Osteocyte (in vitro differentiated cells): ENCODE measurements at regions not wholly inside any gene's neighbourhood (a gene's known extent, or its start where the extent isn't known, plus 50 kb on each side); places are given as distances from the start of the nearest gene placed in this dataset.

Experiments used
- DNase-seq: peaks from one replicate; pipeline ENCODE4 v3.0.0; 2021; ENCODE audit warnings: mixed read lengths; ENCODE audit not compliant: unreplicated experiment; ENCODE audit errors: extremely low spot score
- H3K27ac Mint-ChIP-seq: one replicate; pipeline ENCODE4 v1.8.0; 2021; ENCODE audit warnings: mild to moderate bottlenecking, mixed read lengths; ENCODE audit not compliant: unreplicated experiment
- H3K27me3 Mint-ChIP-seq: one replicate; pipeline ENCODE4 v1.8.0; 2021; ENCODE audit warnings: mixed read lengths; ENCODE audit not compliant: unreplicated experiment
- H3K36me3 Mint-ChIP-seq: one replicate; pipeline ENCODE4 v1.8.0; 2021; ENCODE audit warnings: mixed read lengths; ENCODE audit not compliant: unreplicated experiment
- H3K4me1 Mint-ChIP-seq: one replicate; pipeline ENCODE4 v1.8.0; 2021; ENCODE audit warnings: mixed read lengths; ENCODE audit not compliant: unreplicated experiment
- H3K4me3 Mint-ChIP-seq: one replicate; pipeline ENCODE4 v1.8.0; 2021; ENCODE audit warnings: mild to moderate bottlenecking, moderate library complexity, mixed read lengths; ENCODE audit not compliant: unreplicated experiment
- H3K9me3 Mint-ChIP-seq: one replicate; pipeline ENCODE4 v1.8.0; 2021; ENCODE audit warnings: mixed read lengths; ENCODE audit not compliant: unreplicated experiment
- TF ChIP-seq, protein P1 (sequence below): fragments of 200-600 bp; sonication (generic); IDR thresholded peaks from 2 replicates; pipeline ENCODE4 v1.5.0; 2021; ENCODE audit warnings: antibody characterized with exemption, mild to moderate bottlenecking, moderate library complexity

DNA sequence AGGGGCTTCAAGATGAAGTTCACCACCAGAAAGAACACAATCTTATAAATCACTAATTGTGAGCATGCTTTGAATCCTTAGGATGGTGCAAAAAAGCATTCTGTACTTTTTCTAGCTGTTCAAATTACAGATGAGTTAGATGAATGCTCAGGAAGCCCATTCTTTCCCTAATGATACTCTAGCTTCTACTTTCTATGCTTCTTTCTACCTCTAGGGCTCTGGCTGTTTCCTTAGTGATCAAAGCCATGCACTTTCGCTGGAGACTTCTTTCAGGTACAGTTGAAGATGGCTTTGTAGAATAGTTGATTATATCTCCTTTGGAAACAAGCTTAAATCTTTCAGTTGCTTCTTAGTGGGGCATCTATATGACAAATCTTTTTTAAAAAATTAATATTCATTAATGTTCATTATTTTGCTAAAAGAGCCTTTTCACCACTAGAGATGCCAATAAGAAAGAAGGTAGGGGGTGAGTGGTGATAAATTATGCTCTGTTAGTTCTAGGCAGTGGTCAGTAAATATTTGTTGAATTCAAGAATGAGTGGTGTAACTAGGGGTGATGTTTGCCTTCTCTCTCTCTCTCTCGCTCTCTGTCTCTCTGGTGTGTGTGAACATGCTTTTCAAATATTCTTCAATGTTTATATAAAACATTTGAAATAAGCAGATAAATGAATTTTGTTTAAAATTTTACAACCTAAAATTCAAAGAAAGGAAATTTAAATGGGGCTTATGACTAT, 169.4 kb downstream of the GLUD2 start:
- TF ChIP-seq, protein P1, sequence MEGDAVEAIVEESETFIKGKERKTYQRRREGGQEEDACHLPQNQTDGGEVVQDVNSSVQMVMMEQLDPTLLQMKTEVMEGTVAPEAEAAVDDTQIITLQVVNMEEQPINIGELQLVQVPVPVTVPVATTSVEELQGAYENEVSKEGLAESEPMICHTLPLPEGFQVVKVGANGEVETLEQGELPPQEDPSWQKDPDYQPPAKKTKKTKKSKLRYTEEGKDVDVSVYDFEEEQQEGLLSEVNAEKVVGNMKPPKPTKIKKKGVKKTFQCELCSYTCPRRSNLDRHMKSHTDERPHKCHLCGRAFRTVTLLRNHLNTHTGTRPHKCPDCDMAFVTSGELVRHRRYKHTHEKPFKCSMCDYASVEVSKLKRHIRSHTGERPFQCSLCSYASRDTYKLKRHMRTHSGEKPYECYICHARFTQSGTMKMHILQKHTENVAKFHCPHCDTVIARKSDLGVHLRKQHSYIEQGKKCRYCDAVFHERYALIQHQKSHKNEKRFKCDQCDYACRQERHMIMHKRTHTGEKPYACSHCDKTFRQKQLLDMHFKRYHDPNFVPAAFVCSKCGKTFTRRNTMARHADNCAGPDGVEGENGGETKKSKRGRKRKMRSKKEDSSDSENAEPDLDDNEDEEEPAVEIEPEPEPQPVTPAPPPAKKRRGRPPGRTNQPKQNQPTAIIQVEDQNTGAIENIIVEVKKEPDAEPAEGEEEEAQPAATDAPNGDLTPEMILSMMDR, result no peak

DNA sequence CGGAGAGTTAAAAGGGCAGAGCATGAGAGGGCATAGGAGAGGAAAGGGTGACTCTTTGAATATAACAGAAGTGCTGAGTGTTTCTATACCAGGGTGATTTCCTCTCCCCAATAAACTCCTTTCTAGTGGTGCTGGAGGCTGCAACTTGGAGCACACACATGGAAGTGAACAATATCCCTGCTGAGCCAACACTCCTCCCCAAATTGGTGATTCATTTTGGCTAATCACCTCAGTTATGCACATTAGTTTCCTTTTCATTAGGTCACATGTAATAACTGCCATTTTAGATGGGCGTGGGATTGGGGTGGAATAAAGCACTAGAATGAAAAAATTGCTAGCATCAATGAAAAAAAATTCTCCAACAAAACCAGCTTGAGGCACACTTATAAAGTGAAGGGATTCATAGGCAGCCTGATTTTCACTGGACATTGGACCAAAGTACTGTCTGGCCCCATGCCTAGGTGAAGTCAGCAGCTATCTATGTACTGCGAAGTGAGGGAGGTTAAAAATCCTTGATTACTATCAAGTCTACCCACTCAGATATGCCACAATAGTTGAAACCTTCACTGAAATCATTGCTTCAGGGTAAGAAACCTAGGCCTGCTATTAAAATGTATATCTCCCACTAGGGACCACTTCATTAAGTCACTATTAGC, 174.0 kb downstream of the GLUD2 start:
- H3K27me3 Mint-ChIP-seq, result no peaks in the 10 kb centered on the region
- no peak for DNase-seq
- no peak overlapping the region for H3K27ac Mint-ChIP-seq
- no peaks in the 10 kb centered on the region for H3K36me3 Mint-ChIP-seq
- H3K4me1 Mint-ChIP-seq, result no peaks in the 10 kb centered on the region
- no peak overlapping the region for H3K4me3 Mint-ChIP-seq
- TF ChIP-seq, protein P1, result no peak
- H3K9me3 Mint-ChIP-seq, result peaks cover 5% of the 10 kb centered on the region

More for the DNA sequence above, 169.4 kb downstream of the GLUD2 start:
- no peaks in the 10 kb centered on the region for H3K27me3 Mint-ChIP-seq
- no peaks in the 10 kb centered on the region for H3K36me3 Mint-ChIP-seq
- no peak overlapping the region for H3K27ac Mint-ChIP-seq
- H3K4me1 Mint-ChIP-seq, result no peaks in the 10 kb centered on the region
- peaks cover 4% of the 10 kb centered on the region for H3K9me3 Mint-ChIP-seq
- H3K4me3 Mint-ChIP-seq, result no peak overlapping the region
- no peak for DNase-seq

DNA sequence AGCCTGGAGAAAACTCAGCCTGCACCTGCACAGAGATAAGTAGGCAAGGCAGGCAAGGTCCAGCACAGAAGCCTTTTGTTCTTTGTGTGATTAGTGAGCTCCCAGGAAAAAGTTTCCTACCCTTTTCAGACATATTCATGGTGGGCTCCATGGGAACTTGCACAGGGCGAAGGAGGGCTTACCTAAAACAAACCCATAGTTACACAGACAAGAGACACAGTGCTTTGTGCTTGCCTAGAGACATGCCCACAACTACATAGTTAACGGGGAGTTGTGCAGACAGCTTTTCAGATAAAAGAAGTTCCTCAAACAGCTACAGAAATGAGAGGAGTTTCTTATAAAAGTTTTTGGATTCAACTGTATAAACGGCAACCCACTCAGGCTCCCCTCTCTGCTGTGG, 180.5 kb downstream of the GLUD2 start:
- Mint-ChIP-seq H3K27ac (no peak overlapping the region), H3K4me3 (no peak overlapping the region), H3K27me3 (no peaks in the 10 kb centered on the region), H3K4me1 (no peaks in the 10 kb centered on the region), H3K36me3 (no peaks in the 10 kb centered on the region), H3K9me3 (peaks cover 29% of the 10 kb centered on the region)
- DNase-seq, result no peak
- TF ChIP-seq, protein P1, result no peak

DNA sequence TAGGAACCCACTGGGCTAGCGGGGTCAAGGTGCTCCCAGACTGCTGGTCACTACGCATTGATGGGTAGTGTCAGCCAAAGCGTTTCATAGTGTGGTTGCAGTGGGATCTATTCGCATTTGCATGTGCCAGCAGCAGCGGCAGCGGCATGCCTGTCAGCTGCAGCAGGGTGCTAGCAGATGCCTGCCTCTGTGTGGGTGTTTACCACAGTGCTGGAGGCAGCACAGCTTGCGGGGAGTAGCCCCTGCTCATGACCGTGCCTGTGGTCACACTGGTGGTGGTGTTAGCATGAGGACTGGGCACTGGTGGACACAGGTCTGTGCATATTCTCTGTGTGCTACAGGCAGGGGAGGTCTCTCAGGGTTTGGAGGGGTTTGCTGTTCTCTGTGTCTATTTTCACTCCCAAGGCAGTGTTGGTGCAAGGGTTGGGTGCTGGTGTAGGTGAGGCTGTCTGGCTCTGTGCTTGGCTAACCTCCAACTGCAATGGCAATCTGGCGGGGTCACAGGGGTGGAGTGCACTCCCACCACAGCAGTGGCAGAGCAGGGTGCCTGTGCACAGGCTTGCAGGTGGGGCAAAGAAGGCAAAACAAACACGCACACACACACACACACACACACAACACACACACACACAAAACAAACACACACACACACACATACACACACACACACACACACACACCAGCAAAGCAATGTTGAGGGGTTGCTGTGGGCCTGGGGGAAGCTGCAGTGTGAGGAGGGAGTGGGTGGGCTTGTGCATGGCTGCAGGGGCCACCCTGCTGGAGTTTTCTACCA, 184.4 kb downstream of the GLUD2 start:
- TF ChIP-seq, protein P1, result no peak
- no peaks in the 10 kb centered on the region for H3K27me3 Mint-ChIP-seq
- no peaks in the 10 kb centered on the region for H3K36me3 Mint-ChIP-seq
- H3K9me3 Mint-ChIP-seq, result peaks cover 44% of the 10 kb centered on the region
- no peaks in the 10 kb centered on the region for H3K4me1 Mint-ChIP-seq
- no peak overlapping the region for H3K4me3 Mint-ChIP-seq
- no peak overlapping the region for H3K27ac Mint-ChIP-seq
- DNase-seq, result no peak

DNA sequence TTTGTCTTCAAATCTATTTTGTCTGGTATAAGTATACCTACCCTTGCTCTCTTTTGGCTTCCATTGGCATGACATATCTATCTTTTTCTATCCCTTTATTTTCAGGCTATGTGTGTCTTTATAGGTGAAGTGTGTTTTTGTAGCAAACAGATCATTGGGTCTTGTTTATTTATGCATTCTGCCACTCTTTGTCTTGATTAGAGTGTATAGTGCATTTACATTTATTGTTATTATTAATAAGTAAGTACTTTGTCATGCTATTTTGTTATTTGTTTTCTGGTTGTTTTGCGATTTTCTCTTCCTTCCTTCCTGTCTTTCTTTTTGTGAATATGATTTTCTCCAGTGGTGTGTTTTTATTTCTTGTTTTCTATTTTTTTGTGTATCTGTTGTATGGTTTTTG, 188.6 kb downstream of the GLUD2 start:
- Mint-ChIP-seq H3K4me1 (no peaks in the 10 kb centered on the region), H3K27ac (no peak overlapping the region), H3K4me3 (no peak overlapping the region), H3K9me3 (peaks cover 32% of the 10 kb centered on the region), H3K36me3 (no peaks in the 10 kb centered on the region), H3K27me3 (no peaks in the 10 kb centered on the region)
- DNase-seq, result no peak
- TF ChIP-seq, protein P1, result no peak
